ENCODE measurements at regions not wholly inside any gene's neighbourhood (a gene's known extent, or its start where the extent isn't known, plus 50 kb on each side); places are given as distances from the start of the nearest gene placed in this dataset.

- H3K27ac ChIP-seq: no peak overlapping the region
- TF ChIP-seq ZFX (IDR thresholded peaks at IDR 0.05; ENCODE audit: borderline replicate concordance): no peak
- TF ChIP-seq, protein P1, sequence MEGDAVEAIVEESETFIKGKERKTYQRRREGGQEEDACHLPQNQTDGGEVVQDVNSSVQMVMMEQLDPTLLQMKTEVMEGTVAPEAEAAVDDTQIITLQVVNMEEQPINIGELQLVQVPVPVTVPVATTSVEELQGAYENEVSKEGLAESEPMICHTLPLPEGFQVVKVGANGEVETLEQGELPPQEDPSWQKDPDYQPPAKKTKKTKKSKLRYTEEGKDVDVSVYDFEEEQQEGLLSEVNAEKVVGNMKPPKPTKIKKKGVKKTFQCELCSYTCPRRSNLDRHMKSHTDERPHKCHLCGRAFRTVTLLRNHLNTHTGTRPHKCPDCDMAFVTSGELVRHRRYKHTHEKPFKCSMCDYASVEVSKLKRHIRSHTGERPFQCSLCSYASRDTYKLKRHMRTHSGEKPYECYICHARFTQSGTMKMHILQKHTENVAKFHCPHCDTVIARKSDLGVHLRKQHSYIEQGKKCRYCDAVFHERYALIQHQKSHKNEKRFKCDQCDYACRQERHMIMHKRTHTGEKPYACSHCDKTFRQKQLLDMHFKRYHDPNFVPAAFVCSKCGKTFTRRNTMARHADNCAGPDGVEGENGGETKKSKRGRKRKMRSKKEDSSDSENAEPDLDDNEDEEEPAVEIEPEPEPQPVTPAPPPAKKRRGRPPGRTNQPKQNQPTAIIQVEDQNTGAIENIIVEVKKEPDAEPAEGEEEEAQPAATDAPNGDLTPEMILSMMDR (IDR thresholded peaks at IDR 0.05): no peak
Measured at GRCh38 chr4:171430495-171430894, 382.7 kb upstream of the GALNTL6 start.

DNA sequence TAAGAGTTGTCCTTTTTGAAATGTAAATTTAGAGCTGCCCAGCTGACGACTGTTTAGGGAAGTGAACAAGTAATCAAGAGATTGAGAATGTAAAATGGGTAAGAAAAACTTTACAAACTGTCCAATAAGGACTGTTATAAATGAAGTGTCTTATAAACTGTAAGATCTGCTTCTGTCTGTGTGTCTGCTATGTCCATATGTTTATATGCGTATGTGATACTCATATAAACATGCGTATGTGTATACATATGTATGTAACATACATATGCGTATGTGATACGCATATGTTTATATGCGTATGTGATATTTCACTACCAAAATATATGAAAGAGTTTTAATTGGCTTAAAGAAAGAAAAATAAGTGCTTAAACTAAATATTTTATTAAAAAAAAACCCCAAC lies 416.0 kb upstream of the GALNTL6 start:
- H3K27ac ChIP-seq: no peak overlapping the region
- no peak for TF ChIP-seq ZFX (IDR thresholded peaks at IDR 0.05; ENCODE audit: borderline replicate concordance)
- TF ChIP-seq, protein P1 (IDR thresholded peaks at IDR 0.05): no peak

- no peak for TF ChIP-seq ZFX (IDR thresholded peaks at IDR 0.05; ENCODE audit: borderline replicate concordance)
- TF ChIP-seq, protein P1 (IDR thresholded peaks at IDR 0.05): no peak
- no peak overlapping the region for H3K27ac ChIP-seq
Measured at GRCh38 chr4:171390626-171391025, 422.6 kb upstream of the GALNTL6 start.

DNA sequence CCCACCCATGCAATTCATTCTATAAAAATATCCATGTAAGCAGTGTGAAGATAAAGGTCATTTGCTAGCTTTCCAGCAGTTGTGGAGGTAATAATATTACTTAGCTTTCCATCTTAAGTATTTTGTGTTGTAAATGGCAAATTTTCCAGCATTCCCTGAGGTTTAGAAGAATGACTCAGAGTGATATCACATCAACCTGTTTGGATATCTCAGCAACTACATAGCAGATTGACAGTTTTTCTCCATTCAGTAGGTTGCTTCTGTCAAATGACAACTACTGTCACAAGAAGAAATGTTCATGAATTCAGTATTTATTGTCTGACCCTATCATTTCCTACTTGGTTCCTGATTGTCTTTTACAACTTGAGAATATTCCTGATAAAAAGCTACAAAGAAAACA lies 434.9 kb upstream of the GALNTL6 start:
- H3K27ac ChIP-seq: no peak overlapping the region
- TF ChIP-seq ZFX (IDR thresholded peaks at IDR 0.05; ENCODE audit: borderline replicate concordance): no peak
- TF ChIP-seq, protein P1 (IDR thresholded peaks at IDR 0.05): no peak

DNA sequence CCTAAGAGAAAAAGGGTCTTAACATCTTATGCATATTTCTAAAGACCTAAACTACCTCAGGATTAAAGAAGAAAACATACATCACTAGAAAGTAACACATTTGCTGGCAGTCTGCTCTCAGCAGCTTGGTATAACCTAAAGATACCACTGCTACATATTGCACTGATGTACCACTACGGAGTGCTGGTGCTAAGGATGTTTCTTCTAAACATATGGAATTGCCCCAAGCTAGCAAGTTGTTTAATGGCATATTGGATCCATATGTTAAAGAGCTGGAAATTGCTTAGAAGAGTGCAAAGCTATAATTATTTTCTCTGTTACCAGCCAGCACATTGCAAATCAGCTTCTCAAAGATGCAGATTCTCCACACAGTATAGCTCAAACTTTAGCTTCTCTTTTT lies 436.5 kb upstream of the GALNTL6 start:
- TF ChIP-seq, protein P1 (IDR thresholded peaks at IDR 0.05): no peak
- no peak for TF ChIP-seq ZFX (IDR thresholded peaks at IDR 0.05; ENCODE audit: borderline replicate concordance)
- no peak overlapping the region for H3K27ac ChIP-seq

GRCh38 chr4:171353535-171353934 lies 459.7 kb upstream of the GALNTL6 start:
- TF ChIP-seq ZFX (IDR thresholded peaks at IDR 0.05; ENCODE audit: borderline replicate concordance): no peak
- TF ChIP-seq, protein P1 (IDR thresholded peaks at IDR 0.05): no peak
- no peak overlapping the region for H3K27ac ChIP-seq

GRCh38 chr4:171348090-171348489 lies 465.1 kb upstream of the GALNTL6 start:
- H3K27ac ChIP-seq: no peak overlapping the region
- no peak for TF ChIP-seq ZFX (IDR thresholded peaks at IDR 0.05; ENCODE audit: borderline replicate concordance)
- TF ChIP-seq, protein P1 (IDR thresholded peaks at IDR 0.05): no peak
